GM18868 (cell line): ENCODE measurements at regions not wholly inside any gene's neighbourhood (a gene's known extent, or its start where the extent isn't known, plus 50 kb on each side); places are given as distances from the start of the nearest gene placed in this dataset.

ENCODE experiments used
- ATAC-seq: cut with Tn5 transposase; IDR thresholded peaks from one replicate; pipeline ENCODE4 v1.9.1; 2021; ENCODE audit warnings: mild to moderate bottlenecking, moderate library complexity; ENCODE audit not compliant: unreplicated experiment

GRCh38 chr9:82677086-82677485 is 385.9 kb downstream of the RASEF start:
- ATAC-seq: no peak

GRCh38 chr9:82679472-82679871 is 383.5 kb downstream of the RASEF start:
- ATAC-seq: no peak

GRCh38 chr9:82680179-82680935 is 382.6 kb downstream of the RASEF start:
- ATAC-seq: no peak

- ATAC-seq: no peak
Observed at GRCh38 chr9:82681809-82682208, 381.1 kb downstream of the RASEF start.

GRCh38 chr9:82682431-82682830 is 380.5 kb downstream of the RASEF start:
- no peak for ATAC-seq

- no peak for ATAC-seq
Observed at GRCh38 chr9:82695704-82696103, 367.2 kb downstream of the RASEF start.

GRCh38 chr9:82706786-82707185 is 356.2 kb downstream of the RASEF start:
- ATAC-seq: no peak

GRCh38 chr9:82716821-82717220 is 346.1 kb downstream of the RASEF start:
- no peak for ATAC-seq

- ATAC-seq: no peak
Observed at GRCh38 chr9:82720515-82720914, 342.4 kb downstream of the RASEF start.

GRCh38 chr9:82721593-82721992 is 341.3 kb downstream of the RASEF start:
- no peak for ATAC-seq

- ATAC-seq: no peak
Observed at GRCh38 chr9:82722051-82722450, 340.9 kb downstream of the RASEF start.

GRCh38 chr9:82722561-82722960 is 340.4 kb downstream of the RASEF start:
- no peak for ATAC-seq

GRCh38 chr9:82726424-82727276 is 336.3 kb downstream of the RASEF start:
- ATAC-seq: peak; percentile 79

GRCh38 chr9:82729141-82729540 is 333.8 kb downstream of the RASEF start:
- ATAC-seq: no peak

- ATAC-seq: no peak
Observed at GRCh38 chr9:82729991-82730589, 332.9 kb downstream of the RASEF start.

- no peak for ATAC-seq
Observed at GRCh38 chr9:82732928-82733327, 330.0 kb downstream of the RASEF start.

- no peak for ATAC-seq
Observed at GRCh38 chr9:82736126-82736525, 326.8 kb downstream of the RASEF start.

GRCh38 chr9:82736701-82737100 is 326.2 kb downstream of the RASEF start:
- ATAC-seq: no peak

GRCh38 chr9:82745919-82746318 is 317.0 kb downstream of the RASEF start:
- no peak for ATAC-seq

- ATAC-seq: no peak
Observed at GRCh38 chr9:82750411-82750913, 312.5 kb downstream of the RASEF start.

GRCh38 chr9:82757924-82758323 is 305.0 kb downstream of the RASEF start:
- no peak for ATAC-seq

- ATAC-seq: no peak
Observed at GRCh38 chr9:82761027-82761426, 301.9 kb downstream of the RASEF start.
